Duodenal mucosa (tissue), 2 donors: ENCODE measurements at regions not wholly inside any gene's neighbourhood (a gene's known extent, or its start where the extent isn't known, plus 50 kb on each side); places are given as distances from the start of the nearest gene placed in this dataset.
"Not testable (repeated sequence)": the region's sequence is repeated elsewhere in the genome, so short reads cannot be mapped to it uniquely, and the experiment has no call there.

Source experiments
- H3K27ac ChIP-seq: one replicate; pipeline ENCODE4 v1.7.0; 2013; ENCODE audit warnings: low read depth, low read length
- H3K27me3 ChIP-seq, 2 donors: one replicate each; pipeline ENCODE4 v1.7.0; 2013; ENCODE audit warnings: low read length in 2 of 2, control low read depth in 1 of 2; ENCODE audit not compliant: insufficient read depth in 2 of 2, control insufficient read depth in 1 of 2
- H3K36me3 ChIP-seq, 2 donors: one replicate each; pipeline ENCODE4 v1.7.0; 2013; ENCODE audit warnings: low read length in 2 of 2, control low read depth in 1 of 2; ENCODE audit not compliant: insufficient read depth in 2 of 2, control insufficient read depth in 1 of 2
- H3K4me1 ChIP-seq, 2 donors: one replicate each; pipeline ENCODE4 v1.7.0; 2013; ENCODE audit warnings: low read length in 2 of 2, control low read depth in 1 of 2; ENCODE audit not compliant: insufficient read depth in 2 of 2, control insufficient read depth in 1 of 2
- H3K4me3 ChIP-seq, 2 donors: one replicate each; pipeline ENCODE4 v1.7.0; 2013; ENCODE audit warnings: low read length in 2 of 2, low read depth in 1 of 2
- H3K9ac ChIP-seq, 2 donors: one replicate each; pipeline ENCODE4 v1.7.0; 2013; ENCODE audit warnings: low read length in 2 of 2, low read depth in 1 of 2
- H3K9me3 ChIP-seq, 2 donors: one replicate each; pipeline ENCODE4 v1.7.0; 2013; ENCODE audit warnings: low read length in 2 of 2, control low read depth in 1 of 2; ENCODE audit not compliant: control insufficient read depth in 1 of 2

DNA sequence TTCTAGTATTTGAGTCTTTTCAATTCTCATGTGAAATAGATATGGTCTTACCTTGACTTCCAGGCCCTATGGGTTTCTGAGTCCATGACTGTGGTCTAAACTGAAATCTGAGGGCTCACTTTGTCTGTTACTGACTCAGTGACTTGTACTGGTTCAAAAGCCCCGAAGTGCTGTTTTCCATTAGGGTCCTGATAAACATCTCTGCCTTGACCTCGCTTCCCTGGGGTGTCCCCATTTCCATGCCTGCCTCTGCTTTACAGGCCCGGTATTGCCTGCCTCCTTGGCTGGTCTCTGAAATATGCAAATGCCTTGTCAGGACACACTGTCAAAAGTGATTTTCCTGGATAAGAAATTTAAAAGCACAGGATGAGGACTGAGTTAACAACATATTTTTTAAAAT lies 538.8 kb downstream of the SOCS6 start:
- no peaks in the 10 kb centered on the region for H3K27me3 ChIP-seq
- H3K36me3 ChIP-seq, result no peaks in the 10 kb centered on the region
- peaks cover 0 to 3% of the 10 kb centered on the region in 2 donors for H3K9me3 ChIP-seq
- H3K9ac ChIP-seq, result no peak overlapping the region
- no peak overlapping the region for H3K27ac ChIP-seq
- no peak overlapping the region for H3K4me3 ChIP-seq
- H3K4me1 ChIP-seq, result no peaks in the 10 kb centered on the region

DNA sequence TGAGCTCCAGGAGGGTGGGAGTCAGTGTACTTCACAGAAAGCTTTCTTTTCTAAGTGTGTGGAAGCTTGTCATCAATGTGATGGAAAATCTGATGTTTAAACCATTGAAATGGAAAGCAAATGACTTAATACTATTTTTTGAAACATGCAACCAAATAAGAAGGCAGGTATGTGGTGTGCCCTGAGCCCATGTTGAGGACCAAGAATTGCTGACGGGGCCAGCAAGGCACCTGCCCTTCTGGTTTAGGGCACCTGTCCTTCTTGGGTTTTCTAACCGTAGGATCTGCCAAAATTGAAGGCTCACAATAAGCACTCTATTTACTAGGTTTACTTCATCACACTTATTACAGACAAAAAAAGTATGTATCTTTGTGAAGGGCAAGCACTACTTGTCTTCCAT lies 537.7 kb downstream of the SOCS6 start:
- Histone ChIP-seq H3K9me3 (peaks cover 0 to 3% of the 10 kb centered on the region in 2 donors), H3K9ac (no peak overlapping the region), H3K27ac (no peak overlapping the region), H3K4me1 (no peaks in the 10 kb centered on the region), H3K4me3 (no peak overlapping the region), H3K36me3 (no peaks in the 10 kb centered on the region), H3K27me3 (no peaks in the 10 kb centered on the region)

DNA sequence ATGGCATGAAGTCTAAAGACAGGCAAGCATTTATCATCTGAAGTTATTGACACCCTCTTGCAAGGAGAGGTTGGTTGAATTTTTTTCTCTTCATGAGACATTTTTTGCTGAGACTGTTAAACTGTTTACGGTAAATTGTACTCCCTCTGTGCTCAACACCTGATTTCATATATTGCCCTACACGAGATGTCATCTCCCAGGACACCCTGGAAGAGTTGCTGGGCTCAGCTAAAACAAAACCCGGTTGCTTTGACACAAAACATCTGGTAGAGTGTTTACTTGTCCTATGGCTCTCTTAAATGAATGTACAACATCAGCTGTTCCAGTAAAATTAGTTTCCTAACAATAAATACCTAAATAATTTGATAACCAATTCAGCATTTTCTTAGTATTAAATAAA lies 533.8 kb downstream of the SOCS6 start:
- Histone ChIP-seq H3K27me3 (no peaks in the 10 kb centered on the region), H3K36me3 (no peaks in the 10 kb centered on the region), H3K4me1 (no peaks in the 10 kb centered on the region), H3K9ac (no peak overlapping the region), H3K4me3 (no peak overlapping the region), H3K9me3 (peaks cover 0 to 1% of the 10 kb centered on the region in 2 donors), H3K27ac (no peak overlapping the region)

DNA sequence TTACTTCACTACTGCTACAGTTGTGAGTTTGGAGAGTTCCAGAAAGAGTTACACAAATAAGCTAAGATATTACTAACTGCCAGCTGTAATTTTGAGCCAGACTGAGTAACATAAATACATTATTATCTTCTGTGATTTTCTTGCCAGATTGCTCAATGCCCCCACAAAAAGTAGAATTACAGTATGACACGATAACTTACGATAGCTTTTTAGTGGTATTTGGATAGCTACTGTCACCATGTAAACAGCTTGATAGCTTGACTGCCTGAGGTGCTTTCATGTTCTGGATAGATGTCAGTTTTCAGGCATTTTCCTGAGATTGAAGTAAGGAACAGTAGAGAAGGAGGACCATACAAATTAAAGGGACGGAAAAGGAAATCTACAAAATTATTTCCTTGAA lies 533.3 kb downstream of the SOCS6 start:
- no peaks in the 10 kb centered on the region for H3K27me3 ChIP-seq
- peaks cover 0 to 6% of the 10 kb centered on the region in 2 donors for H3K9me3 ChIP-seq
- H3K36me3 ChIP-seq, result no peaks in the 10 kb centered on the region
- H3K4me1 ChIP-seq, result no peaks in the 10 kb centered on the region
- no peak overlapping the region for H3K9ac ChIP-seq
- H3K4me3 ChIP-seq, result no peak overlapping the region
- no peak overlapping the region for H3K27ac ChIP-seq

DNA sequence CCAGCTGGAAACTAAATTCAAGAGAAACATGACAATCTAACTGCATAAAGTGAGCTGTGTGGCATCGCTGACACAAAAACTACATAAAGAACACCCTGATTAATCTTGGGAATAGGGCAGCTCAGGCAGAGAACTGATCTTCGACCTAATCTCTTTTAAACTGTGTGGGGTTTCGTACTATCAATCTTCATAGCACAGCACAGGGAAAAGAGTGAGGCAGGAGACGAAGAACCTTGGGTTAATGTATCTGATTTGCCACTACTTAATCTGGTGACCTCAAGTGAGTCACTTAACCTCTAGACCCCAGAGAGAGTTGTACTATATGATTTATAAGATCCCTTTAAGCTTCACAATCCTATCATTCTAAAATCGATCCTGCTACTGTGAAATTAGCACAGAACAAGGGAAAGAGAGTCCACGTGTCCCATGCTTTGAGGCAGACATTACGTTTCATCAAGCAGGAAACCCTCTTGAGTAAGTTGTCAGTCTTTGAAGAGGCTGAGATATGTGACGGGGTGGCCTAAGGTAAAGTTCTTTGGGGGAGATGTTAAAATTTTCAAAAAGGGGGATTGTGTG lies 519.7 kb downstream of the SOCS6 start:
- Histone ChIP-seq H3K4me1 (no peaks in the 10 kb centered on the region), H3K36me3 (no peaks in the 10 kb centered on the region), H3K9ac (no peak overlapping the region), H3K27ac (no peak overlapping the region), H3K27me3 (no peaks in the 10 kb centered on the region), H3K9me3 (peaks cover 0 to 4% of the 10 kb centered on the region in 2 donors), H3K4me3 (no peak overlapping the region)

DNA sequence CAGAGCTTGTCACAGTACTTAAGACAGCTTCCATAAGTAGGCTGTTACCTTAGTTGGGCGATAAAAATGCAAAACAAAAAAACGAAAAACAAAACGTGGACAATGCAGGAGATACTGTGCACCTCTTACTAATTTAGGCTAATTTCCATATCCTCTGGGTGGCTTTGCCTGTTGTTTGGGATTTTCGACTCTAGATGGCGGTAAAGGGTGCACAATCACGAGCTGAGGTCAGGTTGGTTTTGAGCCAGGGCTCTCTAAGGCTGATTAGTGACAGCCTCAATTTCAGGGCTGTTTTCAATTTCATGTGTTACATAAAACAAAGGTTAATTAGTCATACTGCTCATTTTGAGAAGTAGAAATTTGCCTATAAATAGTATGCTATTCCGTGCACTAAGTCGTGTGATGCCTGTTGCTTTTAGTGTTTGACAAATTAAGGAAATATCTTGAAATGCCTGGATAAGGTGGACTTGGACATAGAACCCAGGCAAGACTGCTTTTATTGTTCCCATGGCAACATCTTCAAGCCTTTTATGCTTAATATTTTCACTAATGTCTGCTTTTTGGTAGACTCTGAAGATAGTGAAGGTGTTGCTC lies 493.1 kb downstream of the SOCS6 start:
- Histone ChIP-seq H3K27ac (no peak overlapping the region), H3K9me3 (no peaks in the 10 kb centered on the region), H3K4me3 (no peak overlapping the region), H3K4me1 (no peaks in the 10 kb centered on the region), H3K27me3 (no peaks in the 10 kb centered on the region), H3K9ac (no peak overlapping the region), H3K36me3 (no peaks in the 10 kb centered on the region)

DNA sequence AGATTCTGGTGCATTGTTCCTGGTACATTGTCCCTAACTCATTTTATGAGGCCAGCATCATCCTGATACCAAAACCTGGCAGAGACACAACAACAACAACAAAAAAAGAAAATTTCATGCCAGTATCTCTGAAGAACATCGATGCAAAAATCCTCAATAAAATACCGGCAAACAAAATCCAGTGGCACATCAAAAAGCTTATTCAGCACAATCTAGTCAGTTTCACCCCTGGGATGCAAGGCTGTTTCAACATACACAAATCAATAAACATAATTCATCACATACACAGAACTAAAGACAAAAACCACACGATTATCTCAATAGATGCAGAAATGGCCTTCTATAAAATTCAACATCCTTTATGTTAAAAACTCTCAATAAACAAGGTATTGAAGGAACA lies 477.4 kb downstream of the SOCS6 start:
- not testable (repeated sequence) for H3K4me3 ChIP-seq, H3K4me1 ChIP-seq, H3K9ac ChIP-seq, H3K9me3 ChIP-seq, H3K27me3 ChIP-seq, H3K36me3 ChIP-seq, H3K27ac ChIP-seq

DNA sequence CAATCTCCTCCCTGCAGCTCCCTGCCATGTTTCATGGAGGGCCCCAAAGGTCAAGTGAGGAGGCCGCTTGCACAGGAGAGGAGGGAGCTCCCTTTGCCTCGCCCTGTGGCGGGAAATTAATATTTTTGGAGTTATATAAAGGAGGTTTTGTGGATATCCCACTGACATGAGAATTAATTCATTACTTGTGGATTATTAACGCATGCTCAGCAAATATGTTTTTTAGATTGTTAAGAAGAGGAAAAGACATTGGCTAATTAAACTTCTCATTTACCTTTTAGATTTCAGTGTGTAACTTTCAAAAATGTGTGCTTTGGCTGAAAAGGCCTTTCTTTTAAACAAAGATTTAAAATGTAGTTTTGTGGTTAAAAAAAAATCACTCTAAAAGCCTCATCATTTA lies 474.0 kb downstream of the SOCS6 start:
- Histone ChIP-seq H3K9me3 (peaks cover 1 to 10% of the 10 kb centered on the region in 2 donors), H3K4me1 (no peaks in the 10 kb centered on the region), H3K36me3 (no peaks in the 10 kb centered on the region), H3K4me3 (no peak overlapping the region), H3K27ac (no peak overlapping the region), H3K27me3 (no peaks in the 10 kb centered on the region), H3K9ac (no peak overlapping the region)

DNA sequence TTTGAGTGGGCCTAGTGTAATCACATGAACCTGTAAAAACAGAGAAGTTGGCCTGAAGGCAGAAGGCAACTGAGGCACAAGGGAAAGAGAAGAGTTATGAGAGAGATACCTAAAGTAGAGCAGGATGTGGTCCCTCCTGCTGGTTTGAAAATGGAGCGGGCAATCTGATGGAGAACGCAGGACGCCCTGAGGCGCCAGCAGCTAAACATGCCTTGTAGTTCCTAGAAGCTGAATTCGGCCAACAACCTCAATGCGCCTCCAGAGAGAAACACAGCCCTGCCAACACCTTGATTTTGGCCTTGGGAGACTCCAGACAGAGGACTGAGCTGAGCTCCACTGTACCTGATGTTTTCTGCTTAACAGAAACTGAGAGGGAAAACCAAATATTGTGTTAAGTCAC lies 469.9 kb downstream of the SOCS6 start:
- Histone ChIP-seq H3K4me3 (no peak overlapping the region), H3K9me3 (peaks cover 1 to 5% of the 10 kb centered on the region in 2 donors), H3K4me1 (no peaks in the 10 kb centered on the region), H3K27me3 (no peaks in the 10 kb centered on the region), H3K27ac (no peak overlapping the region), H3K36me3 (no peaks in the 10 kb centered on the region), H3K9ac (no peak overlapping the region)

DNA sequence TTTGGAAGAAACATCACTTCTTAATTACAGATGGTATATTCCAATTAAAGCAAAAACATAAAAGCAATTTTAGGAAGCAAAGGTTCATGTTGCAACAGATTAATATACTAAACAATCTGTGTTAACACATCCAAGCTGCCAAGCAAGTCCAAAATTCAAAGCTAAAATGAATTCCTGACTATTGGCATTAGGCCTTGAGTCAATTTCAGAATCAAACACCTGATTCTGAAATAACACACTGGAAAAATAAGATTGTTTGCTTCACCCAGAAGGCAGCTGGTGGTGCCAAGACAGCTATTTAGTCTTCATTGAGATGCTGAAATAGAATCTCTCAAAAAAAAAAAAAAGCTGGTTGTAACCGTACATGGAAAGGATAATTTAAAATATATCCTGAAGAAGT lies 465.6 kb downstream of the SOCS6 start:
- H3K27me3 ChIP-seq, result no peaks in the 10 kb centered on the region
- H3K4me3 ChIP-seq, result no peak overlapping the region
- peaks cover 1 to 8% of the 10 kb centered on the region in 2 donors for H3K9me3 ChIP-seq
- H3K27ac ChIP-seq, result no peak overlapping the region
- no peaks in the 10 kb centered on the region for H3K4me1 ChIP-seq
- no peak overlapping the region for H3K9ac ChIP-seq
- H3K36me3 ChIP-seq, result no peaks in the 10 kb centered on the region
